IMR-90 (cell line): ENCODE measurements at regions not wholly inside any gene's neighbourhood (a gene's known extent, or its start where the extent isn't known, plus 50 kb on each side); places are given as distances from the start of the nearest gene placed in this dataset.
"Not testable (repeated sequence)": the region's sequence is repeated elsewhere in the genome, so short reads cannot be mapped to it uniquely, and the experiment has no call there.

Experiments used
- ATAC-seq: fragments of 200-7000 bp; cut with Tn5 transposase; 2 replicates; pipeline ENCODE4 v1.9.1; 2020; ENCODE audit warnings: low read depth, mild to moderate bottlenecking, moderate library complexity
- BruUV-seq: library from RNA; stranded (reverse); fragments of 400-500 nt; replicated peaks from 2 replicates; lab custom pipeline; 2021; lab: Mats Ljungman, UMichigan
- CTCF ChIA-PET: fragments of 300-600 bp; formaldehyde crosslinking; extraction: SDS; loops from one replicate; lab custom pipeline; 2021; ENCODE audit warnings: antibody characterized with exemption; lab: Yijun Ruan, JAX
- POLR2A ChIA-PET: fragments of 300-600 bp; sonication (Branson Sonifier 250); formaldehyde crosslinking; loops from one replicate; lab custom pipeline; 2022; ENCODE audit warnings: antibody characterized with exemption; ENCODE audit not compliant: unreplicated experiment; lab: Charles Lee
- DNase-seq: peaks from one replicate; pipeline ENCODE4 v3.0.0; 2013
- H2AFZ ChIP-seq: replicated peaks from 2 replicates; pipeline ENCODE3; 2013; ENCODE audit warnings: low read length, mild to moderate bottlenecking; ENCODE audit not compliant: poor library complexity
- H2AK5ac ChIP-seq: 2 replicates; pipeline ENCODE4 v1.6.1; 2013; ENCODE audit warnings: low read depth, low read length, inconsistent platforms
- H2AK9ac ChIP-seq: replicated peaks from 2 replicates; pipeline ENCODE3; 2013; ENCODE audit warnings: mild to moderate bottlenecking, low read depth, low read length, moderate library complexity; ENCODE audit not compliant: poor library complexity
- H2BK120ac ChIP-seq: 2 replicates; pipeline ENCODE4 v1.6.1; 2013; ENCODE audit warnings: low read depth, low read length, inconsistent platforms
- H2BK15ac ChIP-seq: 3 replicates; pipeline ENCODE4 v1.6.1; 2013; ENCODE audit warnings: low read depth, low read length, inconsistent platforms
- H2BK20ac ChIP-seq: 2 replicates; pipeline ENCODE4 v1.6.1; 2013; ENCODE audit warnings: low read depth, mild to moderate bottlenecking, inconsistent platforms, low read length, moderate library complexity
- H2BK5ac ChIP-seq: 2 replicates; pipeline ENCODE4 v1.6.1; 2013; ENCODE audit warnings: mild to moderate bottlenecking, low read depth, low read length, inconsistent platforms; ENCODE audit not compliant: poor library complexity, severe bottlenecking
- H3K14ac ChIP-seq: replicated peaks from 2 replicates; pipeline ENCODE4 v1.6.1; 2013; ENCODE audit warnings: low read depth, low read length, inconsistent platforms
- H3K18ac ChIP-seq: 2 replicates; pipeline ENCODE4 v1.6.1; 2013; ENCODE audit warnings: low read depth, low read length, control low read depth
- H3K23ac ChIP-seq: 2 replicates; pipeline ENCODE4 v1.6.1; 2013; ENCODE audit warnings: low read depth, low read length, inconsistent platforms
- H3K27ac ChIP-seq: 2 replicates; pipeline ENCODE4 v1.5.1; 2013; ENCODE audit warnings: mild to moderate bottlenecking, control low read depth, low read length; ENCODE audit not compliant: insufficient read depth
- H3K27me3 ChIP-seq: 2 replicates; pipeline ENCODE4 v1.6.1; 2013; ENCODE audit warnings: low read length; ENCODE audit not compliant: control insufficient read depth, insufficient read depth
- H3K36me3 ChIP-seq: 2 replicates; pipeline ENCODE4 v1.6.1; 2013; ENCODE audit warnings: low read length, mixed read lengths; ENCODE audit not compliant: control insufficient read depth, insufficient read depth
- H3K4ac ChIP-seq: 2 replicates; pipeline ENCODE4 v1.6.1; 2013; ENCODE audit warnings: low read depth, low read length, inconsistent platforms
- H3K4me1 ChIP-seq: 2 replicates; pipeline ENCODE4 v1.6.1; 2013; ENCODE audit warnings: low read length, mixed read lengths; ENCODE audit not compliant: control insufficient read depth, insufficient read depth
- H3K4me2 ChIP-seq: 2 replicates; pipeline ENCODE4 v1.6.1; 2013; ENCODE audit warnings: low read depth, mild to moderate bottlenecking, control low read depth, low read length, moderate library complexity
- H3K4me3 ChIP-seq: 2 replicates; pipeline ENCODE4 v1.5.1; 2013; ENCODE audit warnings: low read depth, mild to moderate bottlenecking, control low read depth, low read length, moderate library complexity; ENCODE audit not compliant: insufficient read depth
- H3K56ac ChIP-seq: 2 replicates; pipeline ENCODE4 v1.6.1; 2013; ENCODE audit warnings: low read length, inconsistent platforms; ENCODE audit not compliant: insufficient read depth; ENCODE audit errors: extremely low read depth
- H3K79me1 ChIP-seq, 2 experiments: 2 replicates each; pipeline ENCODE4 v1.6.1; 2013; ENCODE audit warnings: low read length in 2 of 2, inconsistent platforms in 1 of 2, low read depth in 1 of 2
- H3K9ac ChIP-seq: 2 replicates; pipeline ENCODE4 v1.6.1; 2013; ENCODE audit warnings: low read depth, low read length, control low read depth
- H3K9me1 ChIP-seq: 2 replicates; pipeline ENCODE4 v1.6.1; 2013; ENCODE audit warnings: low read length, inconsistent platforms; ENCODE audit not compliant: insufficient read depth
- H3K9me3 ChIP-seq: 2 replicates; pipeline ENCODE4 v1.6.1; 2013; ENCODE audit warnings: low read length; ENCODE audit not compliant: control insufficient read depth, insufficient read depth
- H4K20me1 ChIP-seq: 2 replicates; pipeline ENCODE4 v1.6.1; 2013; ENCODE audit warnings: low read length, inconsistent platforms; ENCODE audit not compliant: insufficient read depth
- H4K5ac ChIP-seq: 2 replicates; pipeline ENCODE4 v1.6.1; 2013; ENCODE audit warnings: mild to moderate bottlenecking, low read depth, low read length, control low read depth
- H4K8ac ChIP-seq, 2 experiments: 2 replicates each; pipeline ENCODE4 v1.6.1; 2013; ENCODE audit warnings: low read depth in 2 of 2, low read length in 2 of 2, control low read depth in 1 of 2, inconsistent platforms in 1 of 2
- H4K91ac ChIP-seq: 2 replicates; pipeline ENCODE4 v1.6.1; 2013; ENCODE audit warnings: low read depth, low read length, inconsistent platforms; ENCODE audit not compliant: insufficient read depth
- MAFK ChIP-seq: IDR thresholded peaks from 2 replicates; pipeline ENCODE4 v1.6.1; 2012; ENCODE audit warnings: low read depth, low read length, improper control_type of control experiment
- WGBS, 2 experiments: methylation state at CpG; one replicate each; pipeline versions ENCODE4 v1.1.5 to v1.1.7; 2013; ENCODE audit warnings: missing lambda C conversion rate in 2 of 2; ENCODE audit not compliant: insufficient read length in 1 of 2; ENCODE audit errors: extremely low coverage in 2 of 2; 5-methylcytosine and 5-hydroxymethylcytosine counted together
- dilution Hi-C: fragments of 300-500 bp; cut with HindIII; formaldehyde crosslinking; loops from one replicate; pipeline ENCODE4 v1.14.3; 2018; ENCODE audit warnings: low sequenced_read_pairs; ENCODE audit not compliant: unreplicated experiment
- in situ Hi-C: fragments of 300-500 bp; cut with MboI; formaldehyde crosslinking; loops from 3 replicates; pipeline ENCODE4 v1.14.3; 2019; ENCODE audit warnings: low sequenced_read_pairs, inconsistent platforms, mixed read lengths
- intact Hi-C: fragments of 100-400 bp; cut with micrococcal nuclease; formaldehyde crosslinking; loops from 2 replicates; pipeline ENCODE4 v1.10.0; 2022

GRCh38 chr10:47680848-47681637 lies 82.3 kb downstream of the SYT15B start:
- peak; percentile 54 for ATAC-seq
- H2AK5ac ChIP-seq, H3K9me1 ChIP-seq, H3K9me3 ChIP-seq, H3K27me3 ChIP-seq, H3K56ac ChIP-seq, H2BK5ac ChIP-seq, H3K23ac ChIP-seq, DNase-seq, POLR2A ChIA-PET, H3K4ac ChIP-seq, H3K18ac ChIP-seq, H4K8ac ChIP-seq, H3K27ac ChIP-seq, H3K79me1 ChIP-seq, H2BK15ac ChIP-seq, intact Hi-C loops, H3K4me1 ChIP-seq, H3K14ac ChIP-seq, H2BK120ac ChIP-seq, H2AFZ ChIP-seq, H2AK9ac ChIP-seq, H3K9ac ChIP-seq, BruUV-seq, in situ Hi-C loops, dilution Hi-C loops, H3K4me3 ChIP-seq, H3K36me3 ChIP-seq, H4K5ac ChIP-seq, H4K91ac ChIP-seq, H2BK20ac ChIP-seq, H4K20me1 ChIP-seq, H3K4me2 ChIP-seq, CTCF ChIA-PET: not testable (repeated sequence)
- WGBS, 2 experiments = no CpG with 5 or more reads among the region's 4 CpGs
- TF ChIP-seq MAFK = peak; percentile 37; the same call in 1 of the 2 replicates
